Esophagus (tissue), 2 donors: ENCODE measurements at regions not wholly inside any gene's neighbourhood (a gene's known extent, or its start where the extent isn't known, plus 50 kb on each side); places are given as distances from the start of the nearest gene placed in this dataset.

ENCODE experiments used
- H3K27ac ChIP-seq, 2 donors: one replicate each; pipeline ENCODE4 v1.5.1; 2013; ENCODE audit warnings: low read depth in 2 of 2, mild to moderate bottlenecking in 2 of 2, inconsistent platforms in 1 of 2, low read length in 1 of 2, moderate library complexity in 1 of 2
- H3K27me3 ChIP-seq, 2 donors: one replicate each; pipeline ENCODE4 v1.6.1; 2013; ENCODE audit warnings: low read length in 2 of 2, control low read depth in 1 of 2, mild to moderate bottlenecking in 1 of 2; ENCODE audit not compliant: insufficient read depth in 2 of 2, control insufficient read depth in 1 of 2
- H3K36me3 ChIP-seq, 2 donors: one replicate each; pipeline ENCODE4 v1.6.1; 2013; ENCODE audit warnings: low read length in 1 of 2; ENCODE audit not compliant: control insufficient read depth in 2 of 2, insufficient read depth in 2 of 2
- H3K4me1 ChIP-seq, 2 donors: one replicate each; pipeline ENCODE4 v1.6.1; 2013; ENCODE audit warnings: low read length in 1 of 2; ENCODE audit not compliant: control insufficient read depth in 2 of 2, insufficient read depth in 2 of 2
- H3K4me3 ChIP-seq, 2 donors: one replicate each; pipeline ENCODE4 v1.5.1; 2013; ENCODE audit warnings: low read length in 2 of 2, mild to moderate bottlenecking in 2 of 2, low read depth in 1 of 2, moderate library complexity in 1 of 2
- H3K9me3 ChIP-seq, 2 donors: one replicate each; pipeline ENCODE4 v1.6.1; 2013; ENCODE audit warnings: mild to moderate bottlenecking in 2 of 2, low read depth in 1 of 2, low read length in 1 of 2, moderate library complexity in 1 of 2; ENCODE audit not compliant: control insufficient read depth in 2 of 2, insufficient read depth in 1 of 2
- WGBS, 2 donors: extraction: QIAGEN DNeasy Blood & Tissue Kit; methylation state at CpG; one replicate each; pipeline ENCODE4 v1.1.7; 2013; 5-methylcytosine and 5-hydroxymethylcytosine counted together
- donor health status: healthy with polysubstance abuse.
- donor health status: Bipolar disorder and iron deficiency.

GRCh38 chr14:95458459-95458858, 58.0 kb downstream of the SYNE3 start:
- Histone ChIP-seq H3K27me3 (no peaks in the 10 kb centered on the region), H3K36me3 (no peaks in the 10 kb centered on the region), H3K4me1 (peaks cover 0 to 2% of the 10 kb centered on the region in 2 donors), H3K4me3 (no peak overlapping the region), H3K27ac (no peak overlapping the region), H3K9me3 (no peaks in the 10 kb centered on the region)
- WGBS, 2 donors = 83 to 94% methylated on average over 4 of the region's 4 CpGs

- 90 to 94% methylated on average over 8 of the region's 8 CpGs for WGBS, 2 donors
- H3K9me3 ChIP-seq = no peaks in the 10 kb centered on the region
Observed at GRCh38 chr14:95456281-95456680, 60.2 kb downstream of the SYNE3 start.

GRCh38 chr14:95455246-95455645, 61.2 kb downstream of the SYNE3 start:
- 97% methylated on average over 17 of the region's 17 CpGs for WGBS, 2 donors
- Histone ChIP-seq H3K27ac (no peak overlapping the region), H3K4me1 (no peaks in the 10 kb centered on the region), H3K27me3 (no peaks in the 10 kb centered on the region), H3K4me3 (no peak overlapping the region), H3K9me3 (no peaks in the 10 kb centered on the region), H3K36me3 (peaks cover 0 to 3% of the 10 kb centered on the region in 2 donors)

More at GRCh38 chr14:95456281-95456680, 60.2 kb downstream of the SYNE3 start:
- Histone ChIP-seq H3K4me3 (no peak overlapping the region), H3K27ac (no peak overlapping the region), H3K36me3 (peaks cover 0 to 3% of the 10 kb centered on the region in 2 donors), H3K27me3 (no peaks in the 10 kb centered on the region), H3K4me1 (peaks cover 0 to 2% of the 10 kb centered on the region in 2 donors)

GRCh38 chr14:95453713-95453980, 62.8 kb downstream of the SYNE3 start:
- peaks cover 0 to 6% of the 10 kb centered on the region in 2 donors for H3K36me3 ChIP-seq
- WGBS, 2 donors = 92 to 98% methylated on average over 1 of the region's 1 CpG

GRCh38 chr14:95452893-95453712, 63.3 kb downstream of the SYNE3 start:
- 74 to 83% methylated on average over 10 of the region's 10 CpGs for WGBS, 2 donors
- no peaks in the 10 kb centered on the region for H3K9me3 ChIP-seq
- H3K4me1 ChIP-seq = no peaks in the 10 kb centered on the region
- no peak overlapping the region for H3K4me3 ChIP-seq
- peaks cover 0 to 6% of the 10 kb centered on the region in 2 donors for H3K36me3 ChIP-seq
- no peak overlapping the region for H3K27ac ChIP-seq
- H3K27me3 ChIP-seq = no peaks in the 10 kb centered on the region

More at GRCh38 chr14:95453713-95453980, 62.8 kb downstream of the SYNE3 start:
- Histone ChIP-seq H3K4me3 (no peak overlapping the region), H3K27me3 (no peaks in the 10 kb centered on the region), H3K27ac (no peak overlapping the region), H3K9me3 (no peaks in the 10 kb centered on the region), H3K4me1 (no peaks in the 10 kb centered on the region)

GRCh38 chr14:95452176-95452892, 64.1 kb downstream of the SYNE3 start:
- Histone ChIP-seq H3K27ac (no peak overlapping the region), H3K27me3 (no peaks in the 10 kb centered on the region), H3K4me3 (no peak overlapping the region), H3K9me3 (no peaks in the 10 kb centered on the region), H3K4me1 (no peaks in the 10 kb centered on the region), H3K36me3 (peaks cover 0 to 6% of the 10 kb centered on the region in 2 donors)
- 87 to 91% methylated on average over 18 of the region's 18 CpGs for WGBS, 2 donors

GRCh38 chr14:95449131-95449530, 67.3 kb downstream of the SYNE3 start:
- no peak overlapping the region for H3K4me3 ChIP-seq
- H3K36me3 ChIP-seq = peaks cover 0 to 6% of the 10 kb centered on the region in 2 donors
- 96 to 97% methylated on average over 11 of the region's 11 CpGs for whole genome bisulfite sequencing, 2 donors
- H3K27ac ChIP-seq = no peak overlapping the region
- no peaks in the 10 kb centered on the region for H3K4me1 ChIP-seq
- no peaks in the 10 kb centered on the region for H3K9me3 ChIP-seq
- no peaks in the 10 kb centered on the region for H3K27me3 ChIP-seq

GRCh38 chr14:95446470-95446869, 70.0 kb downstream of the SYNE3 start:
- 93% methylated on average over 4 of the region's 4 CpGs for WGBS, 2 donors
- H3K27me3 ChIP-seq = no peaks in the 10 kb centered on the region
- H3K4me3 ChIP-seq = no peak overlapping the region
- H3K4me1 ChIP-seq = no peaks in the 10 kb centered on the region
- no peak overlapping the region for H3K27ac ChIP-seq
- H3K9me3 ChIP-seq = no peaks in the 10 kb centered on the region
- H3K36me3 ChIP-seq = peaks cover 0 to 4% of the 10 kb centered on the region in 2 donors

GRCh38 chr14:95445676-95446075, 70.8 kb downstream of the SYNE3 start:
- H3K9me3 ChIP-seq = no peaks in the 10 kb centered on the region
- H3K27me3 ChIP-seq = no peaks in the 10 kb centered on the region
- H3K36me3 ChIP-seq = peaks cover 0 to 5% of the 10 kb centered on the region in 2 donors
- WGBS, 2 donors = 86 to 90% methylated on average over 6 of the region's 6 CpGs
- no peak overlapping the region for H3K4me3 ChIP-seq
- H3K27ac ChIP-seq = no peak overlapping the region
- no peaks in the 10 kb centered on the region for H3K4me1 ChIP-seq
